Transverse colon (tissue), 4 donors: ENCODE measurements at regions not wholly inside any gene's neighbourhood (a gene's known extent, or its start where the extent isn't known, plus 50 kb on each side); places are given as distances from the start of the nearest gene placed in this dataset.

Experiments
- DNase-seq: peaks from one replicate; pipeline ENCODE4 v3.0.0-alpha.2; 2019
- H3K27ac ChIP-seq, 4 donors: fragments of 200-600 bp; sonication (generic); 2 replicates each; pipeline ENCODE4 v1.5.1; 2016 to 2018; ENCODE audit warnings: inconsistent platforms in 4 of 4
- H3K27me3 ChIP-seq: fragments of 200-600 bp; sonication (generic); 2 replicates; pipeline ENCODE4 v1.5.1; 2017; ENCODE audit warnings: inconsistent platforms
- H3K36me3 ChIP-seq, 4 donors: fragments of 200-600 bp; sonication (generic); 2 replicates each; pipeline ENCODE4 v1.5.1; 2017 to 2019; ENCODE audit warnings: inconsistent platforms in 4 of 4
- H3K4me1 ChIP-seq, 4 donors: fragments of 200-600 bp; sonication (generic); 2 replicates each; pipeline ENCODE4 v1.5.1; 2017 to 2020; ENCODE audit warnings: inconsistent platforms in 4 of 4
- H3K4me3 ChIP-seq, 4 donors: fragments of 200-600 bp; sonication (generic); 1 replicate in 1 of 4; 2 replicates in 3 of 4; pipeline versions ENCODE4 v1.5.1 to v1.6.1; 2017 to 2019; ENCODE audit warnings: inconsistent platforms in 4 of 4
- H3K9me3 ChIP-seq, 2 donors: fragments of 200-600 bp; sonication (generic); 2 replicates each; pipeline ENCODE4 v1.5.1; 2017 to 2019; ENCODE audit warnings: inconsistent platforms in 2 of 2
- EP300 ChIP-seq: sonication (generic); formaldehyde crosslinking; IDR thresholded peaks from one replicate; pipeline ENCODE4 v1.6.1; 2017; ENCODE audit warnings: antibody characterized with exemption, low read depth
- POLR2A ChIP-seq: fragments of 450-650 bp; IDR thresholded peaks from one replicate; pipeline ENCODE4 v1.6.1; 2016; ENCODE audit warnings: antibody characterized with exemption, mild to moderate bottlenecking, moderate library complexity
- POLR2AphosphoS5 ChIP-seq, 3 donors: sonication (generic); formaldehyde crosslinking; IDR thresholded peaks; one replicate each; pipeline ENCODE4 v1.6.1; 2016; ENCODE audit warnings: antibody characterized with exemption in 3 of 3
- WGBS, 2 donors: methylation state at CpG; one replicate each; pipeline ENCODE4 v1.1.5; 2018; ENCODE audit warnings: low coverage in 1 of 2; 5-methylcytosine and 5-hydroxymethylcytosine counted together
- in situ Hi-C, 4 donors: fragments of 200-750 bp; cut with MboI; loops; one replicate each; pipeline versions ENCODE4 v1.15.0 to v1.15.1; 2017; ENCODE audit warnings: low sequenced_read_pairs in 3 of 4, low pct_ligation_motif_present in 1 of 4, low pct_unique_long_range_greater_than_20kb in 1 of 4
- intact Hi-C: fragments of 100-400 bp; cut with DNase I; formaldehyde crosslinking; loops from one replicate; pipeline ENCODE4 v1.15.1; 2023; ENCODE audit warnings: low total_unique reads
- TF ChIP-seq, protein P1 (sequence below), 5 experiments: fragments of 200-600 bp in 3 of 5; fragments of 450-650 bp in 2 of 5; sonication (generic) in 3 of 5; IDR thresholded peaks; 1 replicate in 2 of 5; 2 replicates in 3 of 5; pipeline ENCODE4 v1.5.1; 2016 to 2017; ENCODE audit warnings: antibody characterized with exemption in 5 of 5, inconsistent platforms in 3 of 5, mild to moderate bottlenecking in 2 of 5, moderate library complexity in 1 of 5

DNA sequence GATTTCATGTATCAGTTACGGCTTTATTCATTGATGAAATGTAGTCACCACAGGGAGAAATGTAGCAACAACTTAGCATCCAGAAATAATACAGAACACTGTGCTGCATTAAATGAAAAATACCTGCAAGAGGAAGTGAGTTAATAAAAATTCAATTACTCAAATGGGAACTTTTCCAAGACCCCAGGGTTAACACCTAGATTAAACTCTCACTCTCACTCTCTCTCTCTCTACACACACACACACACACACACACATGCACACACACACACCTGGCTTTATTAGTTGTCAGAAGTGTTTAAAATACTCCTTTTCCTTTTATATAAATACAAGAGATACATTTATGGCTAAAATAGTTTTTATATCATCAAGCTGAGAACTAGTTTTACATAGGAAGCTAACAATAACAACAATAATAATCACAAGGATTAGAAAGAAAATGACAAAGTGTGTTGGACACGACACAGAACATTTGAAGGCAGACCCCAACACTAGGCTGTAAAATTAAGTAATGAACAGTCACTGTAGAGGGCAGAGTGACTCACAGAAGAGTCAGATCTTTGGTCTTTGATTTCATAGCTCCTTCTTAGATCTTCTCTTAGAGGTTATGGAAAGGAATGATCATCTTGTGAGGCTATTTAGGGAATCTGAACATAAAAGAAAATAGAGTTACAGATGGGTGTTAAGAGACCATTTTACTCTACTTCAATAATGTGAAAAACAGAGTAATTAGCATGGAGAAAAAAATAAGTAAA is 1266.0 kb upstream of the ADGRL2 start:
- H3K4me3 ChIP-seq = no peak overlapping the region
- no peak for DNase-seq
- no peaks in the 10 kb centered on the region for H3K4me1 ChIP-seq
- intact Hi-C loops (no loop called here), in situ Hi-C loops (no loop called here)
- no peaks in the 10 kb centered on the region for H3K9me3 ChIP-seq
- no peaks in the 10 kb centered on the region for H3K36me3 ChIP-seq
- WGBS, 2 donors = 66 to 76% methylated on average over 2 of the region's 2 CpGs
- H3K27me3 ChIP-seq = no peaks in the 10 kb centered on the region
- no peak for TF ChIP-seq EP300
- TF ChIP-seq POLR2A = no peak
- TF ChIP-seq POLR2AphosphoS5 (IDR thresholded peaks at IDR 0.05) = no peak
- TF ChIP-seq, protein P1, sequence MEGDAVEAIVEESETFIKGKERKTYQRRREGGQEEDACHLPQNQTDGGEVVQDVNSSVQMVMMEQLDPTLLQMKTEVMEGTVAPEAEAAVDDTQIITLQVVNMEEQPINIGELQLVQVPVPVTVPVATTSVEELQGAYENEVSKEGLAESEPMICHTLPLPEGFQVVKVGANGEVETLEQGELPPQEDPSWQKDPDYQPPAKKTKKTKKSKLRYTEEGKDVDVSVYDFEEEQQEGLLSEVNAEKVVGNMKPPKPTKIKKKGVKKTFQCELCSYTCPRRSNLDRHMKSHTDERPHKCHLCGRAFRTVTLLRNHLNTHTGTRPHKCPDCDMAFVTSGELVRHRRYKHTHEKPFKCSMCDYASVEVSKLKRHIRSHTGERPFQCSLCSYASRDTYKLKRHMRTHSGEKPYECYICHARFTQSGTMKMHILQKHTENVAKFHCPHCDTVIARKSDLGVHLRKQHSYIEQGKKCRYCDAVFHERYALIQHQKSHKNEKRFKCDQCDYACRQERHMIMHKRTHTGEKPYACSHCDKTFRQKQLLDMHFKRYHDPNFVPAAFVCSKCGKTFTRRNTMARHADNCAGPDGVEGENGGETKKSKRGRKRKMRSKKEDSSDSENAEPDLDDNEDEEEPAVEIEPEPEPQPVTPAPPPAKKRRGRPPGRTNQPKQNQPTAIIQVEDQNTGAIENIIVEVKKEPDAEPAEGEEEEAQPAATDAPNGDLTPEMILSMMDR (IDR thresholded peaks at IDR 0.05) = no peak
- H3K27ac ChIP-seq = no peak overlapping the region

DNA sequence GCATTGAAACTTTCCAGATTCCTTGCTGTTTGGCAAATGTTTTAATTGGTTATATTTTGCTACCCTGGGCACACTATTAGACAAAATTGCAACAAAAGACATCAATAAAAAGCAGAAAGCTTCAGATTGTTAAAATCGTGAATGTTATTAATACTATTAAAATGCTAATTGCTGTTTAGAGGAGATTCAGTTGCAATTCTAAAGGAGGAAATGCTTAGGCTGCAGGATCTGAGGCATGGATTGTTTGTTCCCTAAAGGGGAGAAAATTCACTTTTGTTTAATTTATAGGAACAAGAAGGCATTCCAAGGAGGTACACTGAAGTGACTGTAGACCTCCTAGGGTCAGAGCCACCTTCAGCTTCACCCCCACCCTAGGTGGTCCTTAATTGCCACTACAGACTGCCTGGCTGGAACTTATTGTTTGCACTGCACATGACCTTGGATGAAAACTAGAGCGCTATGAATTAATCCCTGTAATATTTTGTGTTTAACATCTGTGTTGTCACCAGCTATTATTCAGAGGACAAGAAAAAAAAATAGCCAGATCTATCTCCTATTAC is 1266.9 kb upstream of the ADGRL2 start:
- no peaks in the 10 kb centered on the region for H3K36me3 ChIP-seq
- 33 to 34% methylated on average over 2 of the region's 2 CpGs for WGBS, 2 donors
- in situ Hi-C loops (no loop called here), intact Hi-C loops (no loop called here)
- no peaks in the 10 kb centered on the region for H3K9me3 ChIP-seq
- TF ChIP-seq POLR2AphosphoS5 (IDR thresholded peaks at IDR 0.05) (no peak), POLR2A (no peak), EP300 (no peak)
- TF ChIP-seq, protein P1 (IDR thresholded peaks at IDR 0.05) = no peak
- no peaks in the 10 kb centered on the region for H3K27me3 ChIP-seq
- no peak overlapping the region for H3K27ac ChIP-seq
- no peaks in the 10 kb centered on the region for H3K4me1 ChIP-seq
- no peak for DNase-seq
- H3K4me3 ChIP-seq = no peak overlapping the region

DNA sequence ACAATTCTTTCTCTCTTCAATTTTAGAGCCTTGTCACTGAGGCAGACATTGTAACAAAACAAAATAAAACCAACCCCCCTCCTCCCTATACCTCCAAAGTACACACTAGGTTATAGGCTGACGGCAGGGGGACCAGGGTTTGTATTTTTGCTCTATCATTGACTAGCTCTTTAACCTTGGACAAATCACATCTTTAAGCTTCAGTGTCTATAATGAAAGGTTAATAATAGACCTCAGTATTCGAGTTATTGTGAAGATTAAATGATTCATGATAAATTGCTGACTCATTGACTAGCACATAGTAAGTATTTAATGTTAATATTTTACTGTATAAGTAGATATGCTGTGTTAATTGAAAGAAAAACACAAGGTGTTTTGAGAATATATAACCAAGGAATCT is 1267.6 kb upstream of the ADGRL2 start:
- DNase-seq = no peak
- Histone ChIP-seq H3K9me3 (no peaks in the 10 kb centered on the region), H3K4me1 (no peaks in the 10 kb centered on the region), H3K4me3 (no peak overlapping the region), H3K27me3 (no peaks in the 10 kb centered on the region), H3K27ac (no peak overlapping the region), H3K36me3 (no peaks in the 10 kb centered on the region)
- in situ Hi-C loops (no loop called here), intact Hi-C loops (no loop called here)
- WGBS, 2 donors = 46 to 48% methylated on average over 2 of the region's 2 CpGs
- TF ChIP-seq POLR2AphosphoS5 (IDR thresholded peaks at IDR 0.05) (no peak), POLR2A (no peak), EP300 (no peak)
- TF ChIP-seq, protein P1 (IDR thresholded peaks at IDR 0.05) = no peak

DNA sequence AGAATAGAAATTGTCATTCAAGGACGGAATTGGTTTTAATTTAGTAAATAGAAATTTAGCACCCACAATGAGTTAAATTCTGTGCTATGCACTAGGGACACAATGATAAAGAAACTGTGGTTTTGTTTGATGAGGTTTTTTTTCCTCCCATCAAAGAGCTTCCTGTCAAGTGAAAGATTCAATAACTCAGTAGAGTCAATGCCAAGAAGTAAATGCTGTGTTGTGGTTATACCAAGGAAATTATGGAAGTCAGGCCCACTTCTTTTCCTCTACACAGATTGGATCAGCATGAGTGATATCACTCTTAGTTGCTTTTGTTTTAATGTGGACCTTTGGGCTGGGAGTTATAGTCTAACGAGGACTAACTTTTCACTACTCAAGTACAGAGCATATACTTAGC is 1269.6 kb upstream of the ADGRL2 start:
- in situ Hi-C loops = no loop called here
- Histone ChIP-seq H3K4me3 (no peak overlapping the region), H3K36me3 (no peaks in the 10 kb centered on the region), H3K9me3 (no peaks in the 10 kb centered on the region), H3K27ac (no peak overlapping the region), H3K27me3 (no peaks in the 10 kb centered on the region), H3K4me1 (no peaks in the 10 kb centered on the region)
- TF ChIP-seq POLR2AphosphoS5 (IDR thresholded peaks at IDR 0.05) = no peak
- TF ChIP-seq, protein P1 (IDR thresholded peaks at IDR 0.05) = no peak
- no peak for TF ChIP-seq EP300
- TF ChIP-seq POLR2A = no peak
- DNase-seq = no peak
- intact Hi-C loops = no loop called here
- WGBS, 2 donors = 53 to 54% methylated on average over 1 to 2 of the region's 2 CpGs
